ENCODE measurements at regions not wholly inside any gene's neighbourhood (a gene's known extent, or its start where the extent isn't known, plus 50 kb on each side); places are given as distances from the start of the nearest gene placed in this dataset.

DNA sequence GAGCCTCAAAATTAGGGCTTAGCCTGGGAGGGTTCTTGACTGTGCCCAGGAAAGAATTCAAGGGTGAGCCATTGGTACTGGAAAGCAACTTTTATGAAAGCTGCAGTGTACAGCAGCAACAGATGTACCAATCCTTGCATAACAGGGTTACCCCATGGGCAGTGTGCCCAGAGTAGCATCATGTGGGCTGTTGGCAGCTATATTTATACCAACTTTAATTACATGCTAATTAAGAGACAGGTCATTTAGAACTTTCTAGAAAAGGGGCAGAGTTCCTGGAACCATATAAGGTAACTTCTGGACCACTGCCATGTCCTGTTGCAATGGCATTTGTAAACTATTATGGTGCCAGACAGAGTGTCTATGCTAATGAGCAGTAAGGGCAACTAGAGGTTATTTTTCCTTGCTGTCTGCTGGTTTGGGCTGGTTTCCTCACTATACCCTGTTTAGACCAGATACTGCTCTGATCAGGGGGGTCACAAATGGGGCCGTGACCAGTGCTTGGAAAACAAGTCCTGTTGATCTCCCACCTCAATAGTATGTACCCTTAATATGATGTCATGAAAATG, 1120.5 kb upstream of the RAG2 start:
- in situ Hi-C loops (cut with MboI; ENCODE audit: low sequenced_read_pairs, unreplicated experiment) = no loop called here
- DNase-seq (ENCODE audit: low spot score) = no peak

DNA sequence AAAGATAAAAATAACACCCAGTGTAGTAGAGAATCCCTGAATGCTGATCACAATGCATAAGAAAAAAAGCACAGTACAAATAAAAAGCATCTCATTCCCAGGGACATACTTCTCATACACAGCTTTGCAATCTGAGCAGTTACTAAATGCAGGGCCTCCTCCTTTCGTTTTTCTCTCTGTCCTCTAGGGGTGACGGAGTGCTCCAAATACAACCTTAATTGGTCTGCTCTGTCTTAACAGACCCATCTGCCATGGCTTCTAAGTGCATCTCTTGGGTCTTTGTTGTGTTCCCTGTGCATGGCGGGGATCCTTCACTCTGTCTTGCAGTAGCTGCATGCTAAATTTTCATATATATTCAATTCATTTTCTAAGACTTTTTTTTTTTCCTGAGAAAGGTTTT, 1114.2 kb upstream of the RAG2 start:
- TF ChIP-seq, protein P1, sequence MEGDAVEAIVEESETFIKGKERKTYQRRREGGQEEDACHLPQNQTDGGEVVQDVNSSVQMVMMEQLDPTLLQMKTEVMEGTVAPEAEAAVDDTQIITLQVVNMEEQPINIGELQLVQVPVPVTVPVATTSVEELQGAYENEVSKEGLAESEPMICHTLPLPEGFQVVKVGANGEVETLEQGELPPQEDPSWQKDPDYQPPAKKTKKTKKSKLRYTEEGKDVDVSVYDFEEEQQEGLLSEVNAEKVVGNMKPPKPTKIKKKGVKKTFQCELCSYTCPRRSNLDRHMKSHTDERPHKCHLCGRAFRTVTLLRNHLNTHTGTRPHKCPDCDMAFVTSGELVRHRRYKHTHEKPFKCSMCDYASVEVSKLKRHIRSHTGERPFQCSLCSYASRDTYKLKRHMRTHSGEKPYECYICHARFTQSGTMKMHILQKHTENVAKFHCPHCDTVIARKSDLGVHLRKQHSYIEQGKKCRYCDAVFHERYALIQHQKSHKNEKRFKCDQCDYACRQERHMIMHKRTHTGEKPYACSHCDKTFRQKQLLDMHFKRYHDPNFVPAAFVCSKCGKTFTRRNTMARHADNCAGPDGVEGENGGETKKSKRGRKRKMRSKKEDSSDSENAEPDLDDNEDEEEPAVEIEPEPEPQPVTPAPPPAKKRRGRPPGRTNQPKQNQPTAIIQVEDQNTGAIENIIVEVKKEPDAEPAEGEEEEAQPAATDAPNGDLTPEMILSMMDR (IDR thresholded peaks at IDR 0.05; ENCODE audit: borderline replicate concordance, control extremely low read depth, extremely low read depth, insufficient read depth, missing control alignments) = no peak
- in situ Hi-C loops (cut with MboI; ENCODE audit: low sequenced_read_pairs, unreplicated experiment) = no loop called here
- DNase-seq (ENCODE audit: low spot score) = no peak

More for the DNA sequence above, 1120.5 kb upstream of the RAG2 start:
- TF ChIP-seq, protein P1 (IDR thresholded peaks at IDR 0.05; ENCODE audit: borderline replicate concordance, control extremely low read depth, extremely low read depth, insufficient read depth, missing control alignments) = no peak

DNA sequence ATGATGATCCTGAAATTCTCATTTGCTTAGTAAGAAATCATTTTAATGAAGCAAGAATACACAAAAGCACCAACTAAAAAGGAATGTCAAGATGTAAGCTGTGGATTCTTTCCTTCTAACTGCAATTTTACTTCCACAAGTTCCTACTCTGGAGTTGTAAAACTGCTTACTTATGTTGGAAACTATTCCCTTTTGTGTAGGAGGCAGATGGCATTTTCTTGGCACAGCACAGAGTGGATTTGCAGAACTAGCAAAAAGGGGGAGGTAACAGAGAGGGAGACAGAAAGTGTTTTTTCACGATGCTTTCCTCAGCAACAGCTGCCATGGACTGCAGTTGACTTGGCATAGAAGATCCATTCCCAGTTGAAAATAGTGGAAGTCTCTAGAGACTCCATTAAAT, 1112.0 kb upstream of the RAG2 start:
- TF ChIP-seq, protein P1 (IDR thresholded peaks at IDR 0.05; ENCODE audit: borderline replicate concordance, control extremely low read depth, extremely low read depth, insufficient read depth, missing control alignments) = no peak
- in situ Hi-C loops (cut with MboI; ENCODE audit: low sequenced_read_pairs, unreplicated experiment) = no loop called here
- DNase-seq (ENCODE audit: low spot score) = no peak

DNA sequence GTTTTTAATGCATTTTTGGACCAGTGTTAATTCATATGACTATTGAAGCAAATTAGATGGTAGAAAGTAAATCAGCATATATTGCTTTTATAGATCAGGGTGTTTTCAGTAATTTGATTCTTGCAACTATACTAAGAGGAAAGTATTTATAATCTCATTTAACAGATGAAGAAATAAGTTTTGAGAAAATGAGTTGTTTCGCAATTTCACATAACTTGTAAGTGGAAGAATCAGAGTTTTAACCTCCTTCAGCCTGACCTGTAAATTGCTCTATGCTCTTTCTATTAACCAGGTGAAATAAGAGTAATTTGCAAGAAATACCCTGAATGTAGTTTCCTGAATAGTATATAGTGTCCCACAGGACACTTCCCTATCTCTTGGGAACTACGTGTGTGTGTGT, 1106.8 kb upstream of the RAG2 start:
- TF ChIP-seq, protein P1 (IDR thresholded peaks at IDR 0.05; ENCODE audit: borderline replicate concordance, control extremely low read depth, extremely low read depth, insufficient read depth, missing control alignments) = no peak
- in situ Hi-C loops (cut with MboI; ENCODE audit: low sequenced_read_pairs, unreplicated experiment) = no loop called here
- DNase-seq (ENCODE audit: low spot score) = no peak

DNA sequence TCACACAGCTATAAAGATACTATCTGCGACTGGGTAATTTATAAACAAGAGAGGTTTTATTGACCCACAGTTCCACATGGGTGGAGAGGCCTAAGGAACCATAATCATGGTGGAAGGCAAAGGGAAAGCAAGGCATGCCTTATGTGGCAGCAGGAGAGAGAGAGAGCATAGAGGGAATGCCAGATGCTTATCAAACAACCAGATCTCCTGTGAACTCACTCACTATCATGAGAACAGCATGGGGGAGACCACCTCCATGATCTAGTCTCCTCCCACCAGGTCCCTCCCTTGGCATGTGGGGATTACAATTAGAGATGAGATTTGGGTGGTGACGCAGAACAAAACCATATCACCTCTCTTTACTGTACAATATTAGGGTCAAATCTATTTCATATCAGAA, 1101.6 kb upstream of the RAG2 start:
- DNase-seq (ENCODE audit: low spot score) = no peak
- TF ChIP-seq, protein P1 (IDR thresholded peaks at IDR 0.05; ENCODE audit: borderline replicate concordance, control extremely low read depth, extremely low read depth, insufficient read depth, missing control alignments) = no peak
- in situ Hi-C loops (cut with MboI; ENCODE audit: low sequenced_read_pairs, unreplicated experiment) = no loop called here

DNA sequence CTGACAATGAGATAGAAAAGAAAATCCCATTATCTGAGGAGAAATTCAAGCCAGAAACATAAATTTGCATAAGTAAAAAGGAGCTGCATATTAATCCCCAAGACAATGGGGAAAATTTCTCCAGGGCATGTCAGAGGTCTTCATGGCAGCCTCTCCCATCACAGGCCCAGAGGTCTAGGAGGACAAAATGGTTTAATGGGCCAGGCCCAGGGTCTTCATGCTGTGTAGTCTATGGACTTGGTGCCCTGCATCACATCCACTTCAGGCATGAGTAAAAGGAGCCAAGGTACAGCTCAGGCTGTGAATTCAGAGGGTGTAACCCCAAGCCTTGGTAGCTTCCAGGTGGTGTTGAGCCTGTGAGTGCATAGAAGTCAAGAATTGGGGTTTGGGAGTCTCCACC, 1097.2 kb upstream of the RAG2 start:
- no peak for DNase-seq (ENCODE audit: low spot score)
- in situ Hi-C loops (cut with MboI; ENCODE audit: low sequenced_read_pairs, unreplicated experiment) = no loop called here
- TF ChIP-seq, protein P1 (IDR thresholded peaks at IDR 0.05; ENCODE audit: borderline replicate concordance, control extremely low read depth, extremely low read depth, insufficient read depth, missing control alignments) = no peak

Data from GM13976 (cell line).